Kidney epithelial cell (primary cell): ENCODE measurements at regions not wholly inside any gene's neighbourhood (a gene's known extent, or its start where the extent isn't known, plus 50 kb on each side); places are given as distances from the start of the nearest gene placed in this dataset.

Source experiments
- DNase-seq: peaks from one replicate; pipeline ENCODE4 v3.0.0-alpha.2; 2010; ENCODE audit warnings: low read depth
- H3K27me3 ChIP-seq: 2 replicates; pipeline ENCODE4 v1.6.0; 2011; ENCODE audit warnings: low read length; ENCODE audit not compliant: control insufficient read depth, insufficient read depth
- H3K36me3 ChIP-seq: 2 replicates; pipeline ENCODE4 v1.5.1; 2011; ENCODE audit warnings: low read length; ENCODE audit not compliant: control insufficient read depth, insufficient read depth
- H3K4me3 ChIP-seq: 2 replicates; pipeline ENCODE4 v1.5.1; 2011; ENCODE audit warnings: low read depth, mild to moderate bottlenecking, control low read depth, low read length
- CTCF ChIP-seq: IDR thresholded peaks from 2 replicates; pipeline ENCODE4 v1.5.1; 2011; ENCODE audit warnings: mild to moderate bottlenecking, moderate library complexity, low read length, control low read depth, inconsistent platforms; ENCODE audit not compliant: insufficient read depth, poor library complexity, severe bottlenecking

GRCh38 chr4:102137217-102137616 lies 208.1 kb downstream of the SLC39A8 start:
- H3K36me3 ChIP-seq = no peaks in the 10 kb centered on the region
- TF ChIP-seq CTCF = no peak
- H3K4me3 ChIP-seq = no peak overlapping the region
- no peak for DNase-seq
- no peaks in the 10 kb centered on the region for H3K27me3 ChIP-seq

GRCh38 chr4:102129810-102130209 lies 215.5 kb downstream of the SLC39A8 start:
- no peak overlapping the region for H3K4me3 ChIP-seq
- no peak for DNase-seq
- TF ChIP-seq CTCF = no peak
- H3K27me3 ChIP-seq = no peaks in the 10 kb centered on the region
- H3K36me3 ChIP-seq = no peaks in the 10 kb centered on the region
